NCI-H2196 (cell line): ENCODE measurements at regions not wholly inside any gene's neighbourhood (a gene's known extent, or its start where the extent isn't known, plus 50 kb on each side); places are given as distances from the start of the nearest gene placed in this dataset.

Experiments used
- DNase-seq: peaks from one replicate; lab custom pipeline; 2025; ENCODE audit not compliant: unreplicated experiment; lab: John Stamatoyannopoulos, UW

GRCh38 chr1:81634294-81634693, 166.4 kb upstream of the ADGRL2 start:
- no peak for DNase-seq

GRCh38 chr1:81619156-81619555, 181.6 kb upstream of the ADGRL2 start:
- DNase-seq: no peak

- DNase-seq: no peak
These were observed 182.4 kb upstream of the ADGRL2 start for GRCh38 chr1:81618376-81618775.

GRCh38 chr1:81617308-81617967, 183.3 kb upstream of the ADGRL2 start:
- no peak for DNase-seq

- DNase-seq: no peak
These were observed 186.9 kb upstream of the ADGRL2 start for GRCh38 chr1:81613803-81614202.

GRCh38 chr1:81607924-81608323, 192.8 kb upstream of the ADGRL2 start:
- DNase-seq: no peak

- no peak for DNase-seq
These were observed 193.6 kb upstream of the ADGRL2 start for GRCh38 chr1:81607086-81607485.

GRCh38 chr1:81606656-81607055, 194.1 kb upstream of the ADGRL2 start:
- no peak for DNase-seq

- DNase-seq: no peak
These were observed 195.7 kb upstream of the ADGRL2 start for GRCh38 chr1:81605023-81605422.

- DNase-seq: no peak
These were observed 199.7 kb upstream of the ADGRL2 start for GRCh38 chr1:81600878-81601622.

GRCh38 chr1:81600363-81600762, 200.4 kb upstream of the ADGRL2 start:
- DNase-seq: no peak

- no peak for DNase-seq
These were observed 202.1 kb upstream of the ADGRL2 start for GRCh38 chr1:81598623-81599022.

GRCh38 chr1:81597720-81598426, 202.9 kb upstream of the ADGRL2 start:
- no peak for DNase-seq

GRCh38 chr1:81596341-81596740, 204.4 kb upstream of the ADGRL2 start:
- DNase-seq: no peak

- no peak for DNase-seq
These were observed 206.5 kb upstream of the ADGRL2 start for GRCh38 chr1:81594206-81594605.

GRCh38 chr1:81592233-81592632, 208.5 kb upstream of the ADGRL2 start:
- no peak for DNase-seq

GRCh38 chr1:81590171-81590570, 210.6 kb upstream of the ADGRL2 start:
- no peak for DNase-seq

- DNase-seq: no peak
These were observed 212.6 kb upstream of the ADGRL2 start for GRCh38 chr1:81588149-81588548.

GRCh38 chr1:81587426-81587825, 213.3 kb upstream of the ADGRL2 start:
- DNase-seq: no peak

- DNase-seq: no peak
These were observed 215.4 kb upstream of the ADGRL2 start for GRCh38 chr1:81585371-81585770.

- DNase-seq: no peak
These were observed 216.3 kb upstream of the ADGRL2 start for GRCh38 chr1:81584398-81584797.

GRCh38 chr1:81583878-81584277, 216.9 kb upstream of the ADGRL2 start:
- no peak for DNase-seq
